ENCODE measurements at regions not wholly inside any gene's neighbourhood (a gene's known extent, or its start where the extent isn't known, plus 50 kb on each side); places are given as distances from the start of the nearest gene placed in this dataset.

DNA sequence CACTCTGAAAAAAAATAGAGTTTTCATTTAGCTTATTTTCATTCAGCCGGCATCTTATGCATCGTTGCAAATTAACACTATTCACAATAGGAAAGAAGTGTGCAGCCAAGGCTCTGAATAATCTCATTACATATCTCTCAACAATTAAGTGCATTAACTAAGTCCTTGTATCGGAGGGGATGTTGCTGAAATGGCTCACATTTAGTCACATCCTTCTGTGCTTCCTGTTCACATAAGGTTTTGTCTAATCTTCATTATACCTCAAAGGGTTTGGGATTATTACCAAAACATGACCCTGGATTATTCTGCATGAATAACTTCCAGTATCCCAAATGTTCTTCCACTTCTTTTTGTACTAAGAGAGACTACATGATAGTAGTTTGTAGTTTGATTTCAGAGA, 278.0 kb upstream of the GRIA1 start:
- TF ChIP-seq, protein P1, sequence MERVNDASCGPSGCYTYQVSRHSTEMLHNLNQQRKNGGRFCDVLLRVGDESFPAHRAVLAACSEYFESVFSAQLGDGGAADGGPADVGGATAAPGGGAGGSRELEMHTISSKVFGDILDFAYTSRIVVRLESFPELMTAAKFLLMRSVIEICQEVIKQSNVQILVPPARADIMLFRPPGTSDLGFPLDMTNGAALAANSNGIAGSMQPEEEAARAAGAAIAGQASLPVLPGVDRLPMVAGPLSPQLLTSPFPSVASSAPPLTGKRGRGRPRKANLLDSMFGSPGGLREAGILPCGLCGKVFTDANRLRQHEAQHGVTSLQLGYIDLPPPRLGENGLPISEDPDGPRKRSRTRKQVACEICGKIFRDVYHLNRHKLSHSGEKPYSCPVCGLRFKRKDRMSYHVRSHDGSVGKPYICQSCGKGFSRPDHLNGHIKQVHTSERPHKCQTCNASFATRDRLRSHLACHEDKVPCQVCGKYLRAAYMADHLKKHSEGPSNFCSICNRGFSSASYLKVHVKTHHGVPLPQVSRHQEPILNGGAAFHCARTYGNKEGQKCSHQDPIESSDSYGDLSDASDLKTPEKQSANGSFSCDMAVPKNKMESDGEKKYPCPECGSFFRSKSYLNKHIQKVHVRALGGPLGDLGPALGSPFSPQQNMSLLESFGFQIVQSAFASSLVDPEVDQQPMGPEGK (CRISPR knock-in tag; IDR thresholded peaks at IDR 0.05; ENCODE audit: borderline replicate concordance), result no peak
- TF ChIP-seq ARNTL (CRISPR knock-in tag; IDR thresholded peaks at IDR 0.05; ENCODE audit: borderline replicate concordance, low read depth), result no peak
- TF ChIP-seq ZNF70 (CRISPR knock-in tag; IDR thresholded peaks at IDR 0.05), result no peak
- no peak for TF ChIP-seq ZFP30 (CRISPR knock-in tag; IDR thresholded peaks at IDR 0.05)
- TF ChIP-seq, protein P2, sequence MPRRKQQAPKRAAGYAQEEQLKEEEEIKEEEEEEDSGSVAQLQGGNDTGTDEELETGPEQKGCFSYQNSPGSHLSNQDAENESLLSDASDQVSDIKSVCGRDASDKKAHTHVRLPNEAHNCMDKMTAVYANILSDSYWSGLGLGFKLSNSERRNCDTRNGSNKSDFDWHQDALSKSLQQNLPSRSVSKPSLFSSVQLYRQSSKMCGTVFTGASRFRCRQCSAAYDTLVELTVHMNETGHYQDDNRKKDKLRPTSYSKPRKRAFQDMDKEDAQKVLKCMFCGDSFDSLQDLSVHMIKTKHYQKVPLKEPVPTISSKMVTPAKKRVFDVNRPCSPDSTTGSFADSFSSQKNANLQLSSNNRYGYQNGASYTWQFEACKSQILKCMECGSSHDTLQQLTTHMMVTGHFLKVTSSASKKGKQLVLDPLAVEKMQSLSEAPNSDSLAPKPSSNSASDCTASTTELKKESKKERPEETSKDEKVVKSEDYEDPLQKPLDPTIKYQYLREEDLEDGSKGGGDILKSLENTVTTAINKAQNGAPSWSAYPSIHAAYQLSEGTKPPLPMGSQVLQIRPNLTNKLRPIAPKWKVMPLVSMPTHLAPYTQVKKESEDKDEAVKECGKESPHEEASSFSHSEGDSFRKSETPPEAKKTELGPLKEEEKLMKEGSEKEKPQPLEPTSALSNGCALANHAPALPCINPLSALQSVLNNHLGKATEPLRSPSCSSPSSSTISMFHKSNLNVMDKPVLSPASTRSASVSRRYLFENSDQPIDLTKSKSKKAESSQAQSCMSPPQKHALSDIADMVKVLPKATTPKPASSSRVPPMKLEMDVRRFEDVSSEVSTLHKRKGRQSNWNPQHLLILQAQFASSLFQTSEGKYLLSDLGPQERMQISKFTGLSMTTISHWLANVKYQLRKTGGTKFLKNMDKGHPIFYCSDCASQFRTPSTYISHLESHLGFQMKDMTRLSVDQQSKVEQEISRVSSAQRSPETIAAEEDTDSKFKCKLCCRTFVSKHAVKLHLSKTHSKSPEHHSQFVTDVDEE (CRISPR knock-in tag; IDR thresholded peaks at IDR 0.05), result no peak
- no peak for TF ChIP-seq PPARA (CRISPR knock-in tag; IDR thresholded peaks at IDR 0.05; ENCODE audit: borderline replicate concordance)
